Skeletal muscle satellite cell (primary cell): ENCODE measurements at regions not wholly inside any gene's neighbourhood (a gene's known extent, or its start where the extent isn't known, plus 50 kb on each side); places are given as distances from the start of the nearest gene placed in this dataset.
"Not testable (repeated sequence)": the region's sequence is repeated elsewhere in the genome, so short reads cannot be mapped to it uniquely, and the experiment has no call there.

ENCODE experiments used
- H3K27me3 ChIP-seq: 2 replicates; pipeline ENCODE4 v1.7.0; 2013; ENCODE audit warnings: low read length; ENCODE audit not compliant: control insufficient read depth, insufficient read depth
- H3K36me3 ChIP-seq: 2 replicates; pipeline ENCODE4 v1.7.0; 2013; ENCODE audit warnings: mild to moderate bottlenecking, control low read depth, low read length; ENCODE audit not compliant: insufficient read depth
- H3K4me1 ChIP-seq: 2 replicates; pipeline ENCODE4 v1.7.0; 2013; ENCODE audit warnings: low read length; ENCODE audit not compliant: control insufficient read depth, insufficient read depth
- H3K4me2 ChIP-seq: 2 replicates; pipeline ENCODE4 v1.7.0; 2013; ENCODE audit warnings: mild to moderate bottlenecking, low read length
- H3K4me3 ChIP-seq: 2 replicates; pipeline ENCODE4 v1.7.0; 2013; ENCODE audit warnings: low read length
- H3K9ac ChIP-seq: 2 replicates; pipeline ENCODE4 v1.7.0; 2013; ENCODE audit warnings: mild to moderate bottlenecking, low read depth, low read length, moderate library complexity
- H3K9me3 ChIP-seq: replicated peaks from 2 replicates; pipeline ENCODE4 v1.7.0; 2013; ENCODE audit warnings: mild to moderate bottlenecking, control low read depth, low read length

DNA sequence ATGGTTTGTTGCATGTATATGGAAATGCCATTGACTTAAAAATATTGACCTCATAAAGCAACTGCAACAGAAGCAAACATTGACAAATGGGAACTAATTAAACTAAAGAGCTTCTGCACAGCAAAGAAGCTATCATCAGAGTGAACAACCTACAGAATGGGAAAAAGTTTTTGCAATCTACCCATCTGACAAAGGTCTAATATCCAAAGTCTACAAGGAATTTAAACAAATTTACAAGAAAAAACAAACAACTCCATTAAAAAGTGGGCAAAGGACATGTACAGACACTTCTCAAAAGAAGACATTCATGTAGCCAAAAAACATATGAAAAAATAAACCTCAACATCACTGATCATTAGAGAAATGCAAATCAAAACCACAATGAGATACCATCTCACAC, 99.7 kb upstream of the ARG1 start:
- H3K27me3 ChIP-seq, H3K4me2 ChIP-seq, H3K9me3 ChIP-seq, H3K36me3 ChIP-seq, H3K9ac ChIP-seq, H3K4me1 ChIP-seq, H3K4me3 ChIP-seq: not testable (repeated sequence)

- no peak overlapping the region for H3K9ac ChIP-seq
- H3K36me3 ChIP-seq = no peaks in the 10 kb centered on the region
- no peaks in the 10 kb centered on the region for H3K4me1 ChIP-seq
- H3K27me3 ChIP-seq = no peaks in the 10 kb centered on the region
- H3K4me3 ChIP-seq = no peak overlapping the region
- H3K9me3 ChIP-seq = no peaks in the 10 kb centered on the region
- no peak overlapping the region for H3K4me2 ChIP-seq
Measured at GRCh38 chr6:131476362-131476761, 96.7 kb upstream of the ARG1 start.

- H3K9ac ChIP-seq, H3K9me3 ChIP-seq, H3K4me1 ChIP-seq, H3K36me3 ChIP-seq, H3K4me2 ChIP-seq, H3K27me3 ChIP-seq, H3K4me3 ChIP-seq: not testable (repeated sequence)
Measured at GRCh38 chr6:131478740-131479211, 94.2 kb upstream of the ARG1 start.

DNA sequence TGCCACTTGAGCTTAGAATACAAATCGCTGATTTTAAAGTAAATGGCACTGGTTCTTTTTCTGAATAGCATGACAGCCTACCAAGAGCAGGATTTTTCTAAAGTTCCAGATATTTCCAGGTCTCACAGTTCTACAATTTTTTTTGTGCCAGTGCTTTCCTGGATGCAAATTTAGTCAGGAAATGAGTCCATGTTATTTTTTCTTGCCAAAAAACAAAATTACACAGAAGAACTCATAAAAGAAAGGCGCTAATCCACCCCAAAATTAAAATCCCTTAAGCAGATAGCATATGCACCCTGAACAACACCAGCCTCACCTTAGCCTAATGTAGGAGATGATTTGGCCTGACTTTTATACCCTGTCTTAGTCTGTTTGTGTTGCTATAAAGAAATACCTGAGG, 86.4 kb upstream of the ARG1 start:
- Histone ChIP-seq H3K4me3 (no peak overlapping the region), H3K9me3 (no peaks in the 10 kb centered on the region), H3K36me3 (no peaks in the 10 kb centered on the region), H3K4me1 (no peaks in the 10 kb centered on the region), H3K9ac (no peak overlapping the region), H3K27me3 (peaks cover 4% of the 10 kb centered on the region), H3K4me2 (no peak overlapping the region)

GRCh38 chr6:131488780-131489179, 84.2 kb upstream of the ARG1 start:
- peaks cover 4% of the 10 kb centered on the region for H3K27me3 ChIP-seq
- no peak overlapping the region for H3K4me3 ChIP-seq
- no peak overlapping the region for H3K4me2 ChIP-seq
- no peaks in the 10 kb centered on the region for H3K9me3 ChIP-seq
- no peak overlapping the region for H3K9ac ChIP-seq
- H3K4me1 ChIP-seq = no peaks in the 10 kb centered on the region
- H3K36me3 ChIP-seq = no peaks in the 10 kb centered on the region

DNA sequence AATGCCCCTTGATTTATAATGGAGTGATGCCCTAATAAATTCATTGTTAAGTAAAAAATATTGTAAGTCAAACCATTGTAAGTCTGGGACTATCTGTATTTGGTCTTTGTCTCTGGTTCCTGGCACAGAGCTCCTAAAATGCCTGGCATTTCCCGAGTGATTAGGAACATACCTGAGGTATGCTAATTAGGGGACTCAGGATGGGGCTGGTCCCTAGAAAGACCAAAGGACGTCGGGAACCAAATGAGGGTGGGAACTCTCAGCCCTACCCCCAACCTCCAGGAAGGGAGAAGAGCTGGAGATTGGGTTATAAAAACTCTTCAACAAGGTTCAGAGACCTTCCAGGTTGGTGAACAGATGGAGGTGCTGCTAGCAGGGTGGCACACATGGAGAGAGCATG, 82.6 kb upstream of the ARG1 start:
- no peak overlapping the region for H3K4me3 ChIP-seq
- H3K27me3 ChIP-seq = peaks cover 4% of the 10 kb centered on the region
- H3K4me1 ChIP-seq = no peaks in the 10 kb centered on the region
- no peaks in the 10 kb centered on the region for H3K9me3 ChIP-seq
- no peaks in the 10 kb centered on the region for H3K36me3 ChIP-seq
- no peak overlapping the region for H3K4me2 ChIP-seq
- H3K9ac ChIP-seq = no peak overlapping the region

GRCh38 chr6:131492932-131493573, 80.0 kb upstream of the ARG1 start:
- H3K4me2 ChIP-seq = no peak overlapping the region
- no peaks in the 10 kb centered on the region for H3K27me3 ChIP-seq
- H3K4me1 ChIP-seq = no peaks in the 10 kb centered on the region

GRCh38 chr6:131504387-131504786, 68.6 kb upstream of the ARG1 start:
- H3K27me3 ChIP-seq, H3K4me3 ChIP-seq, H3K9me3 ChIP-seq, H3K4me1 ChIP-seq, H3K36me3 ChIP-seq, H3K4me2 ChIP-seq, H3K9ac ChIP-seq: not testable (repeated sequence)

More at GRCh38 chr6:131492932-131493573, 80.0 kb upstream of the ARG1 start:
- Histone ChIP-seq H3K36me3 (no peaks in the 10 kb centered on the region), H3K9me3 (no peaks in the 10 kb centered on the region), H3K4me3 (no peak overlapping the region), H3K9ac (no peak overlapping the region)

DNA sequence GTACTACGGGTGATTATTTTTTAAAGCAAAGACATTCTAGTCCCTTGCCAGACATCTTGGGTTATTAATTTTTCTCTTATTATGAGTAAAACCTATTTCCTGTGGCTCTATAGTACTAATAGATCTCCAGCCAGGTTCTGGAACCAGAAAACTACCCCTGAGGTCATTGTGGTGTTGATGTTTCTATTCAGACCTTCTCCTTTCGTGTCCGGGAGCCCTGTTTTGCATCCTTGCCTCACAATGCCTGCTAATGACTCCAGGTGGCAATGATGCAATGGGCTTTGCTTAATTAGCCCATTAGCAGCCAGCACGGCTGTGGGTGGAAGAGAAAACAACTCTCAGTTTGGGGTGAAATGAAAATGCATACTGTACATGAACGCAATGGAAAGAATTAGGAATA, 62.9 kb upstream of the ARG1 start:
- Histone ChIP-seq H3K4me2 (no peak overlapping the region), H3K27me3 (no peaks in the 10 kb centered on the region)

DNA sequence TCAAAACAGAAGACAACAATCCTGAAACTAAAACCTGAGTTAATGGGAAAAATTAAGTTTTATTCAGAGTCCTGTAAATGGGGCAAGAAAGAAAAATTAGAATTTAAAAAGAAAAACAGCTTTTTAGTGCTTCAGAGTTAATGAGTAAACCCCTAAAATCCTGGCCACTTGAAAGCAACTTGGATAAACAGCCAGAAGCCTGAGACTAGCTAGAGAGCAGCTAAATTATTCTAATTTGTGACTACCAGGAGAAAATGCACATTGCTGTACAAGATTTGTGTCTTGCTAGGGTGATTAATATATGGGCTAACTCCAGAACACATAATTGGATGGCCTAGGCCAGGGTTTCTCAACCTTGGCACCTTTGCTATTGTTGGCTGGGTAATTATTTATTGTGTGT, 62.4 kb upstream of the ARG1 start:
- no peak overlapping the region for H3K4me3 ChIP-seq
- no peaks in the 10 kb centered on the region for H3K9me3 ChIP-seq
- no peak overlapping the region for H3K9ac ChIP-seq
- H3K4me1 ChIP-seq = no peaks in the 10 kb centered on the region
- H3K36me3 ChIP-seq = no peaks in the 10 kb centered on the region
- H3K4me2 ChIP-seq = no peak overlapping the region
- H3K27me3 ChIP-seq = no peaks in the 10 kb centered on the region

More for the DNA sequence above, 62.9 kb upstream of the ARG1 start:
- Histone ChIP-seq H3K9ac (no peak overlapping the region), H3K4me1 (no peaks in the 10 kb centered on the region), H3K36me3 (no peaks in the 10 kb centered on the region), H3K9me3 (no peaks in the 10 kb centered on the region), H3K4me3 (no peak overlapping the region)

DNA sequence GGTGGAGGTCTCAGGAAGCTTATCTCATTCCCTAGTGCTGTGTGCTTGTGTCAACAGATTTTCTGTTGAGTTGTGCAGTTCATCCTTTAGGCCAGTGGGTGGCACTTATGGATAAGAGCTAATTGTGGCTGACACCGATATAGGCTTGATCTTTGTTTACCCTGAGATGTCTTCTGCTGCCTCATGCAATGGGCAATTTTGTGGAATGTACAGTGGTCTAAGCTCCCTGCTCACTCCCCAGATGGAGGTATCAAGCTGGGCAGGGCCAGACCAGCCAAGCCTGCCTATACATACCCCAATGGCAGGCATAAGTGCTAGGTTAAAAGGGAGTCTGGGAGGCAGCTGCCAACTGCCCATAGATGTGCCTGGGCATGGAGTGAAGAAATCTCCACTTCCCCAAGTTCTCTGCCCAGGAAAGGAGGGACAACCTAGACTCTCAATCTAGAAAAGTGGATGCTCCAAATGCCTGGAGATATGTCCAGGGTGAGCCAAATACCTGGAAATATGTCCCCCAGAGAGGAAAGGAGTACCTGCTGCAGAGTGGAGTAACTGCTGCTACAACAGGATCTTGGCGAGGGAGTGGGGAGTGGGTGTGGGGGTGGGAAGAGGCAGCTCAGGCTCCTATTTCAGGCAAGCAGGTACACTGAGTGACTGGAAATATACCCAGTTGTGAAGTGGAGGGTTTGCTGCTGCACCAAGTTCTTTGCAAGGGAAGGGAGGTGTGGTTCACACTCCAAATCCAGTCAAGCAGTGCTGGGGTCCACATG, 53.2 kb upstream of the ARG1 start:
- H3K9ac ChIP-seq = no peak overlapping the region
- H3K4me1 ChIP-seq = no peaks in the 10 kb centered on the region
- no peaks in the 10 kb centered on the region for H3K9me3 ChIP-seq
- no peaks in the 10 kb centered on the region for H3K36me3 ChIP-seq
- no peak overlapping the region for H3K4me2 ChIP-seq
- H3K27me3 ChIP-seq = no peaks in the 10 kb centered on the region
- H3K4me3 ChIP-seq = no peak overlapping the region
